Ovary (tissue), 7 donors: ENCODE measurements at regions not wholly inside any gene's neighbourhood (a gene's known extent, or its start where the extent isn't known, plus 50 kb on each side); places are given as distances from the start of the nearest gene placed in this dataset.
A peak's percentile ranks its signal among the peaks of the same experiment; 100 is the strongest.

Experiments used
- DNase-seq, 5 donors: peaks; one replicate each; pipeline ENCODE4 v3.0.0-alpha.2; 2019 to 2020
- H3K27ac ChIP-seq, 2 donors: fragments of 200-600 bp; one replicate each; pipeline versions ENCODE4 v1.5.1 to v1.8.0; 2019 to 2022
- H3K27me3 ChIP-seq: fragments of 200-600 bp; one replicate; pipeline ENCODE4 v1.8.0; 2022
- H3K36me3 ChIP-seq: fragments of 200-600 bp; sonication (generic); one replicate; pipeline ENCODE4 v1.5.1; 2019
- H3K4me1 ChIP-seq: one replicate; pipeline ENCODE4 v1.8.1; 2013; ENCODE audit warnings: mild to moderate bottlenecking, moderate library complexity; ENCODE audit not compliant: insufficient read depth
- H3K4me3 ChIP-seq: fragments of 200-600 bp; sonication (generic); one replicate; pipeline ENCODE4 v1.5.1; 2017
- H3K9me3 ChIP-seq, 2 donors: fragments of 200-600 bp in 1 of 2; sonication (generic) in 1 of 2; one replicate each; pipeline versions ENCODE4 v1.5.1 to v1.8.1; 2013 to 2019; ENCODE audit warnings: mild to moderate bottlenecking in 1 of 2, moderate library complexity in 1 of 2
- CTCF ChIP-seq, 3 donors: fragments of 450-650 bp in 2 of 3; fragments of 200-600 bp in 1 of 3; IDR thresholded peaks; one replicate each; pipeline versions ENCODE4 v1.5.1 to v1.8.0; 2016 to 2022; ENCODE audit warnings: antibody characterized with exemption in 3 of 3, mild to moderate bottlenecking in 1 of 3
- EP300 ChIP-seq: sonication (generic); formaldehyde crosslinking; IDR thresholded peaks from one replicate; pipeline ENCODE4 v1.6.1; 2017; ENCODE audit warnings: antibody characterized with exemption
- POLR2A ChIP-seq: fragments of 450-650 bp; IDR thresholded peaks from one replicate; pipeline ENCODE4 v1.6.1; 2017; ENCODE audit warnings: antibody characterized with exemption, mild to moderate bottlenecking, moderate library complexity
- WGBS, 3 donors: extraction: QIAGEN DNeasy Blood & Tissue Kit in 1 of 3; methylation state at CpG; one replicate each; pipeline versions ENCODE4 v1.1.5 to v1.1.7; 2013 to 2017; 5-methylcytosine and 5-hydroxymethylcytosine counted together
- intact Hi-C, 4 donors: fragments of 100-400 bp; cut with DNase I; formaldehyde crosslinking; loops; one replicate each; pipeline versions ENCODE4 v1.11.0 to v1.15.1; 2022 to 2023
- donor health status: DM: no; HTN: no; CAD: no; lungs with moderate emphysema.
- donor health status: DM: no; HTN: no; CAD: no.
- donor health status: Bipolar disorder and iron deficiency.
- donor health status: DM: no; HTN: no; CAD: no.
- donor health status: DM: yes; HTN: yes; CAD: no.

- TF ChIP-seq POLR2A (no peak), EP300 (no peak), CTCF (IDR thresholded peaks at IDR 0.05) (no peak)
- WGBS, 3 donors = 0 to 1% (median 1%) methylated on average over 23 to 24 of the region's 24 CpGs
- Histone ChIP-seq H3K4me3 (peak overlapping the region; percentile 9), H3K27ac (no peak overlapping the region), H3K4me1 (no peaks in the 10 kb centered on the region), H3K27me3 (no peaks in the 10 kb centered on the region), H3K36me3 (no peaks in the 10 kb centered on the region), H3K9me3 (peaks cover 0 to 9% of the 10 kb centered on the region in 2 donors)
- intact Hi-C loops = no loop called here
- DNase-seq = peak in 2 of 5 donors; percentile 21 to 36
These were observed 918.0 kb downstream of the AACS start for GRCh38 chr12:125983094-125983783.

GRCh38 chr12:125983784-125984500, 918.7 kb downstream of the AACS start:
- H3K27ac ChIP-seq = no peak overlapping the region

GRCh38 chr12:125988545-125988944, 923.3 kb downstream of the AACS start:
- TF ChIP-seq CTCF (IDR thresholded peaks at IDR 0.05) (no peak), EP300 (no peak), POLR2A (no peak)
- no peak for DNase-seq
- Histone ChIP-seq H3K4me3 (no peak overlapping the region), H3K36me3 (no peaks in the 10 kb centered on the region), H3K4me1 (no peaks in the 10 kb centered on the region), H3K9me3 (peaks cover 0 to 9% of the 10 kb centered on the region in 2 donors), H3K27ac (no peak overlapping the region), H3K27me3 (no peaks in the 10 kb centered on the region)
- 84 to 93% (median 91%) methylated on average over 4 of the region's 4 CpGs for WGBS, 3 donors
- intact Hi-C loops = no loop called here

More at GRCh38 chr12:125983784-125984500, 918.7 kb downstream of the AACS start:
- WGBS, 3 donors = 1 to 2% (median 1%) methylated on average over 12 to 14 of the region's 14 CpGs
- H3K4me3 ChIP-seq = peak overlapping the region; percentile 9
- peak in 1 of 5 donors; percentile 7 for DNase-seq
- H3K4me1 ChIP-seq = no peaks in the 10 kb centered on the region
- no peak for TF ChIP-seq EP300
- TF ChIP-seq CTCF (IDR thresholded peaks at IDR 0.05) = no peak
- no peak for TF ChIP-seq POLR2A
- H3K9me3 ChIP-seq = peaks cover 0 to 9% of the 10 kb centered on the region in 2 donors
- intact Hi-C loops = no loop called here
- H3K36me3 ChIP-seq = no peaks in the 10 kb centered on the region
- H3K27me3 ChIP-seq = no peaks in the 10 kb centered on the region

GRCh38 chr12:125989696-125990095, 924.5 kb downstream of the AACS start:
- Histone ChIP-seq H3K27me3 (no peaks in the 10 kb centered on the region), H3K36me3 (no peaks in the 10 kb centered on the region), H3K4me1 (no peaks in the 10 kb centered on the region), H3K27ac (no peak overlapping the region), H3K4me3 (no peak overlapping the region), H3K9me3 (no peaks in the 10 kb centered on the region)
- TF ChIP-seq CTCF (IDR thresholded peaks at IDR 0.05) (no peak), EP300 (no peak), POLR2A (no peak)
- DNase-seq = no peak
- intact Hi-C loops = no loop called here
- 46 to 57% (median 48%) methylated on average over 2 of the region's 2 CpGs for WGBS, 3 donors
